ENCODE measurements at regions not wholly inside any gene's neighbourhood (a gene's known extent, or its start where the extent isn't known, plus 50 kb on each side); places are given as distances from the start of the nearest gene placed in this dataset.
"Not testable (repeated sequence)": the region's sequence is repeated elsewhere in the genome, so short reads cannot be mapped to it uniquely, and the experiment has no call there.

GRCh38 chr1:147348592-147348991 is 106.1 kb downstream of the CHD1L start:
- H3K4me1 ChIP-seq (ENCODE audit: control insufficient read depth in 2 of 2, insufficient read depth in 2 of 2, low read length in 2 of 2); H3K36me3 ChIP-seq (ENCODE audit: control insufficient read depth in 2 of 2, insufficient read depth in 2 of 2, low read length in 2 of 2); H3K9me3 ChIP-seq (ENCODE audit: control insufficient read depth in 2 of 2, low read length in 2 of 2); H3K4me3 ChIP-seq (ENCODE audit: low read length in 2 of 2); H3K27ac ChIP-seq (ENCODE audit: low read depth in 2 of 2, low read length in 2 of 2); H3K9ac ChIP-seq (ENCODE audit: low read depth in 1 of 2, low read length in 2 of 2); H3K27me3 ChIP-seq (ENCODE audit: control insufficient read depth in 2 of 2, insufficient read depth in 2 of 2, low read length in 2 of 2): not testable (repeated sequence)

- Histone ChIP-seq H3K9me3 (ENCODE audit: control insufficient read depth in 2 of 2, low read length in 2 of 2) (no peaks in the 10 kb centered on the region), H3K36me3 (ENCODE audit: control insufficient read depth in 2 of 2, insufficient read depth in 2 of 2, low read length in 2 of 2) (no peaks in the 10 kb centered on the region)
These were observed 107.0 kb downstream of the CHD1L start for GRCh38 chr1:147349533-147349932.

GRCh38 chr1:147351140-147351835 is 108.8 kb downstream of the CHD1L start:
- no peaks in the 10 kb centered on the region for H3K9me3 ChIP-seq (ENCODE audit: control insufficient read depth in 2 of 2, low read length in 2 of 2)
- no peak overlapping the region for H3K9ac ChIP-seq (ENCODE audit: low read depth in 1 of 2, low read length in 2 of 2)
- H3K27ac ChIP-seq (ENCODE audit: low read depth in 2 of 2, low read length in 2 of 2): no peak overlapping the region
- peaks cover 0 to 5% of the 10 kb centered on the region in 2 donors for H3K27me3 ChIP-seq (ENCODE audit: control insufficient read depth in 2 of 2, insufficient read depth in 2 of 2, low read length in 2 of 2)
- no peaks in the 10 kb centered on the region for H3K36me3 ChIP-seq (ENCODE audit: control insufficient read depth in 2 of 2, insufficient read depth in 2 of 2, low read length in 2 of 2)
- no peaks in the 10 kb centered on the region for H3K4me1 ChIP-seq (ENCODE audit: control insufficient read depth in 2 of 2, insufficient read depth in 2 of 2, low read length in 2 of 2)
- H3K4me3 ChIP-seq (ENCODE audit: low read length in 2 of 2): no peak overlapping the region

More at GRCh38 chr1:147349533-147349932, 107.0 kb downstream of the CHD1L start:
- Histone ChIP-seq H3K27me3 (ENCODE audit: control insufficient read depth in 2 of 2, insufficient read depth in 2 of 2, low read length in 2 of 2) (no peaks in the 10 kb centered on the region), H3K4me1 (ENCODE audit: control insufficient read depth in 2 of 2, insufficient read depth in 2 of 2, low read length in 2 of 2) (no peaks in the 10 kb centered on the region), H3K4me3 (ENCODE audit: low read length in 2 of 2) (no peak overlapping the region), H3K9ac (ENCODE audit: low read depth in 1 of 2, low read length in 2 of 2) (no peak overlapping the region), H3K27ac (ENCODE audit: low read depth in 2 of 2, low read length in 2 of 2) (no peak overlapping the region)

GRCh38 chr1:147377263-147378246 is 135.1 kb downstream of the CHD1L start:
- Histone ChIP-seq H3K27me3 (ENCODE audit: control insufficient read depth in 2 of 2, insufficient read depth in 2 of 2, low read length in 2 of 2) (no peaks in the 10 kb centered on the region), H3K9me3 (ENCODE audit: control insufficient read depth in 2 of 2, low read length in 2 of 2) (no peaks in the 10 kb centered on the region), H3K27ac (ENCODE audit: low read depth in 2 of 2, low read length in 2 of 2) (no peak overlapping the region), H3K9ac (ENCODE audit: low read depth in 1 of 2, low read length in 2 of 2) (no peak overlapping the region), H3K4me3 (ENCODE audit: low read length in 2 of 2) (no peak overlapping the region), H3K36me3 (ENCODE audit: control insufficient read depth in 2 of 2, insufficient read depth in 2 of 2, low read length in 2 of 2) (no peaks in the 10 kb centered on the region), H3K4me1 (ENCODE audit: control insufficient read depth in 2 of 2, insufficient read depth in 2 of 2, low read length in 2 of 2) (no peaks in the 10 kb centered on the region)

GRCh38 chr1:147379889-147380288 is 137.4 kb downstream of the CHD1L start:
- no peaks in the 10 kb centered on the region for H3K4me1 ChIP-seq (ENCODE audit: control insufficient read depth in 2 of 2, insufficient read depth in 2 of 2, low read length in 2 of 2)

GRCh38 chr1:147384804-147385203 is 142.3 kb downstream of the CHD1L start:
- Histone ChIP-seq H3K27me3 (ENCODE audit: control insufficient read depth in 2 of 2, insufficient read depth in 2 of 2, low read length in 2 of 2) (no peaks in the 10 kb centered on the region), H3K27ac (ENCODE audit: low read depth in 2 of 2, low read length in 2 of 2) (no peak overlapping the region), H3K4me3 (ENCODE audit: low read length in 2 of 2) (no peak overlapping the region), H3K9ac (ENCODE audit: low read depth in 1 of 2, low read length in 2 of 2) (no peak overlapping the region), H3K36me3 (ENCODE audit: control insufficient read depth in 2 of 2, insufficient read depth in 2 of 2, low read length in 2 of 2) (no peaks in the 10 kb centered on the region), H3K4me1 (ENCODE audit: control insufficient read depth in 2 of 2, insufficient read depth in 2 of 2, low read length in 2 of 2) (no peaks in the 10 kb centered on the region), H3K9me3 (ENCODE audit: control insufficient read depth in 2 of 2, low read length in 2 of 2) (no peaks in the 10 kb centered on the region)

More at GRCh38 chr1:147379889-147380288, 137.4 kb downstream of the CHD1L start:
- no peaks in the 10 kb centered on the region for H3K9me3 ChIP-seq (ENCODE audit: control insufficient read depth in 2 of 2, low read length in 2 of 2)
- no peak overlapping the region for H3K4me3 ChIP-seq (ENCODE audit: low read length in 2 of 2)
- no peak overlapping the region for H3K27ac ChIP-seq (ENCODE audit: low read depth in 2 of 2, low read length in 2 of 2)
- no peaks in the 10 kb centered on the region for H3K36me3 ChIP-seq (ENCODE audit: control insufficient read depth in 2 of 2, insufficient read depth in 2 of 2, low read length in 2 of 2)
- no peaks in the 10 kb centered on the region for H3K27me3 ChIP-seq (ENCODE audit: control insufficient read depth in 2 of 2, insufficient read depth in 2 of 2, low read length in 2 of 2)
- H3K9ac ChIP-seq (ENCODE audit: low read depth in 1 of 2, low read length in 2 of 2): no peak overlapping the region

- Histone ChIP-seq H3K27me3 (ENCODE audit: control insufficient read depth in 2 of 2, insufficient read depth in 2 of 2, low read length in 2 of 2) (no peaks in the 10 kb centered on the region), H3K36me3 (ENCODE audit: control insufficient read depth in 2 of 2, insufficient read depth in 2 of 2, low read length in 2 of 2) (no peaks in the 10 kb centered on the region), H3K4me3 (ENCODE audit: low read length in 2 of 2) (no peak overlapping the region), H3K9me3 (ENCODE audit: control insufficient read depth in 2 of 2, low read length in 2 of 2) (no peaks in the 10 kb centered on the region), H3K4me1 (ENCODE audit: control insufficient read depth in 2 of 2, insufficient read depth in 2 of 2, low read length in 2 of 2) (no peaks in the 10 kb centered on the region), H3K27ac (ENCODE audit: low read depth in 2 of 2, low read length in 2 of 2) (no peak overlapping the region), H3K9ac (ENCODE audit: low read depth in 1 of 2, low read length in 2 of 2) (no peak overlapping the region)
These were observed 146.5 kb downstream of the CHD1L start for GRCh38 chr1:147388969-147389368.

GRCh38 chr1:147389532-147390184 is 147.2 kb downstream of the CHD1L start:
- H3K36me3 ChIP-seq (ENCODE audit: control insufficient read depth in 2 of 2, insufficient read depth in 2 of 2, low read length in 2 of 2): no peaks in the 10 kb centered on the region
- H3K4me1 ChIP-seq (ENCODE audit: control insufficient read depth in 2 of 2, insufficient read depth in 2 of 2, low read length in 2 of 2): no peaks in the 10 kb centered on the region
- H3K27ac ChIP-seq (ENCODE audit: low read depth in 2 of 2, low read length in 2 of 2): no peak overlapping the region
- H3K27me3 ChIP-seq (ENCODE audit: control insufficient read depth in 2 of 2, insufficient read depth in 2 of 2, low read length in 2 of 2): no peaks in the 10 kb centered on the region
- H3K4me3 ChIP-seq (ENCODE audit: low read length in 2 of 2): no peak overlapping the region
- H3K9ac ChIP-seq (ENCODE audit: low read depth in 1 of 2, low read length in 2 of 2): no peak overlapping the region
- H3K9me3 ChIP-seq (ENCODE audit: control insufficient read depth in 2 of 2, low read length in 2 of 2): no peaks in the 10 kb centered on the region

- Histone ChIP-seq H3K36me3 (ENCODE audit: control insufficient read depth in 2 of 2, insufficient read depth in 2 of 2, low read length in 2 of 2) (no peaks in the 10 kb centered on the region), H3K4me1 (ENCODE audit: control insufficient read depth in 2 of 2, insufficient read depth in 2 of 2, low read length in 2 of 2) (no peaks in the 10 kb centered on the region), H3K9me3 (ENCODE audit: control insufficient read depth in 2 of 2, low read length in 2 of 2) (no peaks in the 10 kb centered on the region), H3K27me3 (ENCODE audit: control insufficient read depth in 2 of 2, insufficient read depth in 2 of 2, low read length in 2 of 2) (no peaks in the 10 kb centered on the region), H3K9ac (ENCODE audit: low read depth in 1 of 2, low read length in 2 of 2) (no peak overlapping the region), H3K4me3 (ENCODE audit: low read length in 2 of 2) (no peak overlapping the region), H3K27ac (ENCODE audit: low read depth in 2 of 2, low read length in 2 of 2) (no peak overlapping the region)
These were observed 147.7 kb downstream of the CHD1L start for GRCh38 chr1:147390185-147390542.

- no peak overlapping the region for H3K4me3 ChIP-seq (ENCODE audit: low read length in 2 of 2)
- no peaks in the 10 kb centered on the region for H3K27me3 ChIP-seq (ENCODE audit: control insufficient read depth in 2 of 2, insufficient read depth in 2 of 2, low read length in 2 of 2)
- no peak overlapping the region for H3K27ac ChIP-seq (ENCODE audit: low read depth in 2 of 2, low read length in 2 of 2)
- no peak overlapping the region for H3K9ac ChIP-seq (ENCODE audit: low read depth in 1 of 2, low read length in 2 of 2)
- no peaks in the 10 kb centered on the region for H3K36me3 ChIP-seq (ENCODE audit: control insufficient read depth in 2 of 2, insufficient read depth in 2 of 2, low read length in 2 of 2)
- no peaks in the 10 kb centered on the region for H3K9me3 ChIP-seq (ENCODE audit: control insufficient read depth in 2 of 2, low read length in 2 of 2)
- no peaks in the 10 kb centered on the region for H3K4me1 ChIP-seq (ENCODE audit: control insufficient read depth in 2 of 2, insufficient read depth in 2 of 2, low read length in 2 of 2)
These were observed 148.6 kb downstream of the CHD1L start for GRCh38 chr1:147391114-147391513.

All from mucosa of rectum (tissue), 2 donors.